Peyer's patch (tissue), 4 donors: ENCODE measurements at regions not wholly inside any gene's neighbourhood (a gene's known extent, or its start where the extent isn't known, plus 50 kb on each side); places are given as distances from the start of the nearest gene placed in this dataset.

ENCODE experiments used
- POLR2A ChIP-seq, 2 donors: fragments of 450-650 bp; IDR thresholded peaks; one replicate each; pipeline ENCODE4 v1.5.1; 2017; ENCODE audit warnings: antibody characterized with exemption in 2 of 2, mild to moderate bottlenecking in 2 of 2, moderate library complexity in 2 of 2
- TF ChIP-seq, protein P1 (sequence below), 6 experiments: fragments of 450-650 bp in 4 of 6; fragments of 200-600 bp in 2 of 6; sonication (generic) in 1 of 6; IDR thresholded peaks; one replicate each; pipeline ENCODE4 v1.5.1; 2017 to 2019; ENCODE audit warnings: antibody characterized with exemption in 6 of 6, mild to moderate bottlenecking in 3 of 6, moderate library complexity in 1 of 6

DNA sequence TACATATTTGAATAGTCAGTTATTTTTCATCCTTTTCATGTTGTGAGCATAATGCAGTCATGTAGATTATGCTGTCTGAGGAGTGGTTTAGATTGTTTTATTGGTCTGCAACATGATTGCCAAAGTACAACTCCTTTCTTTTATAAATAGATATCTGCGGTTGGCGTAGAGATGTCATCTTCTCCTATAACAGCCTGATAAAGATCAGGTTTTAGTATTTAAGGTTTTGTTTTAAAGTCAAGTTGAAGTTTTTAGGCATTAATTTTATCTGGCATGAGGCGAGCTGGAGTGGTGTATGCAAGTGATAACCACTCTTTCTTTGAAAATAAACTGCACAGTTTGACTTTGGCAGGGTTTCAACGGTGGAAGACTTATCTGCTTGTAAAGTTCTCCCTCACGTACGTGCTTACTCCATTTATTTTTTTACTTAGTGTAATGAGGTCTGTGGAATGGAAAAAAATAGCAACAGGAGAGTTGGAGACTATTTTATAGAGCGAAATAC lies 126.3 kb downstream of the FBXO8 start:
- TF ChIP-seq, protein P1, sequence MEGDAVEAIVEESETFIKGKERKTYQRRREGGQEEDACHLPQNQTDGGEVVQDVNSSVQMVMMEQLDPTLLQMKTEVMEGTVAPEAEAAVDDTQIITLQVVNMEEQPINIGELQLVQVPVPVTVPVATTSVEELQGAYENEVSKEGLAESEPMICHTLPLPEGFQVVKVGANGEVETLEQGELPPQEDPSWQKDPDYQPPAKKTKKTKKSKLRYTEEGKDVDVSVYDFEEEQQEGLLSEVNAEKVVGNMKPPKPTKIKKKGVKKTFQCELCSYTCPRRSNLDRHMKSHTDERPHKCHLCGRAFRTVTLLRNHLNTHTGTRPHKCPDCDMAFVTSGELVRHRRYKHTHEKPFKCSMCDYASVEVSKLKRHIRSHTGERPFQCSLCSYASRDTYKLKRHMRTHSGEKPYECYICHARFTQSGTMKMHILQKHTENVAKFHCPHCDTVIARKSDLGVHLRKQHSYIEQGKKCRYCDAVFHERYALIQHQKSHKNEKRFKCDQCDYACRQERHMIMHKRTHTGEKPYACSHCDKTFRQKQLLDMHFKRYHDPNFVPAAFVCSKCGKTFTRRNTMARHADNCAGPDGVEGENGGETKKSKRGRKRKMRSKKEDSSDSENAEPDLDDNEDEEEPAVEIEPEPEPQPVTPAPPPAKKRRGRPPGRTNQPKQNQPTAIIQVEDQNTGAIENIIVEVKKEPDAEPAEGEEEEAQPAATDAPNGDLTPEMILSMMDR (IDR thresholded peaks at IDR 0.05), result no peak
- TF ChIP-seq POLR2A (IDR thresholded peaks at IDR 0.05), result no peak
